GM18867 (cell line): ENCODE measurements at regions not wholly inside any gene's neighbourhood (a gene's known extent, or its start where the extent isn't known, plus 50 kb on each side); places are given as distances from the start of the nearest gene placed in this dataset.

Experiments
- ATAC-seq: cut with Tn5 transposase; IDR thresholded peaks from one replicate; pipeline ENCODE4 v1.9.1; 2021; ENCODE audit warnings: mild to moderate bottlenecking, moderate library complexity; ENCODE audit not compliant: unreplicated experiment

GRCh38 chr3:25033407-25034029, 394.5 kb upstream of the RARB start:
- peak; percentile 90 for ATAC-seq

- no peak for ATAC-seq
These were observed 392.5 kb upstream of the RARB start for GRCh38 chr3:25035526-25035925.

GRCh38 chr3:25036633-25037032, 391.4 kb upstream of the RARB start:
- ATAC-seq = no peak

GRCh38 chr3:25037049-25037547, 391.0 kb upstream of the RARB start:
- no peak for ATAC-seq

- no peak for ATAC-seq
These were observed 389.8 kb upstream of the RARB start for GRCh38 chr3:25038271-25038670.

GRCh38 chr3:25038922-25039321, 389.1 kb upstream of the RARB start:
- ATAC-seq = peak; percentile 67

- no peak for ATAC-seq
These were observed 387.3 kb upstream of the RARB start for GRCh38 chr3:25040748-25041147.

GRCh38 chr3:25041871-25042584, 386.0 kb upstream of the RARB start:
- ATAC-seq = no peak

- no peak for ATAC-seq
These were observed 384.9 kb upstream of the RARB start for GRCh38 chr3:25043177-25043576.

GRCh38 chr3:25043749-25044148, 384.3 kb upstream of the RARB start:
- ATAC-seq = no peak

- ATAC-seq = no peak
These were observed 383.0 kb upstream of the RARB start for GRCh38 chr3:25044762-25045710.

GRCh38 chr3:25046911-25047771, 380.9 kb upstream of the RARB start:
- no peak for ATAC-seq

GRCh38 chr3:25049304-25049703, 378.8 kb upstream of the RARB start:
- ATAC-seq = no peak

GRCh38 chr3:25053360-25053759, 374.7 kb upstream of the RARB start:
- ATAC-seq = no peak

GRCh38 chr3:25056036-25056755, 371.9 kb upstream of the RARB start:
- ATAC-seq = no peak

- no peak for ATAC-seq
These were observed 371.2 kb upstream of the RARB start for GRCh38 chr3:25056803-25057351.

- no peak for ATAC-seq
These were observed 370.7 kb upstream of the RARB start for GRCh38 chr3:25057379-25057778.

- ATAC-seq = no peak
These were observed 363.4 kb upstream of the RARB start for GRCh38 chr3:25064681-25065080.

- no peak for ATAC-seq
These were observed 358.1 kb upstream of the RARB start for GRCh38 chr3:25069970-25070369.

- no peak for ATAC-seq
These were observed 356.2 kb upstream of the RARB start for GRCh38 chr3:25071846-25072245.
